H4 (cell line): ENCODE measurements at regions not wholly inside any gene's neighbourhood (a gene's known extent, or its start where the extent isn't known, plus 50 kb on each side); places are given as distances from the start of the nearest gene placed in this dataset.
"Not testable (repeated sequence)": the region's sequence is repeated elsewhere in the genome, so short reads cannot be mapped to it uniquely, and the experiment has no call there.

ENCODE experiments used
- DNase-seq: peaks from one replicate; pipeline ENCODE4 v3.0.0-alpha.2; 2015; ENCODE audit warnings: low spot score

GRCh38 chr2:153307223-153307622 lies 171.3 kb downstream of the RPRM start:
- no peak for DNase-seq

DNA sequence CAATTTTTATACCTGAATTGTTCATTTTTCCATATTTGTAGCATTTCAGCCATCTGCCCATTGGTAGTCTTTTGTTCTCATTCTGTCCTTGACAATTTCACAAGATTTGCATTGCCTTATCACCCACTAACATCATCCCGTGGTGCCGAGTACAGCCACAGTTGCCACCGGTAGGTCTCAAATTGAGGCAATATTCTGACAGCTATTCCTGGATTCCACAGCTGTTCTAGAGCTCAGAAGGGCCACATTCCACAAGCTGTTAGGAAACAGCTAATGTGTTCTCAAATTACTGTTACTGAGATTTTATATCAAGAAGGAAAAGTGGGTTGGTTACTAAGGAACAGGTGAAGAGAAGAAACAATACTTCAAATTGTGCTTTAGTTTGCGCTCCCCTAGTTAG lies 178.8 kb downstream of the RPRM start:
- no peak for DNase-seq

- no peak for DNase-seq
Observed at GRCh38 chr2:153299217-153299616, 179.3 kb downstream of the RPRM start.

- DNase-seq = no peak
Observed at GRCh38 chr2:153294199-153294786, 184.3 kb downstream of the RPRM start.

- DNase-seq = no peak
Observed at GRCh38 chr2:153291718-153292117, 186.8 kb downstream of the RPRM start.

DNA sequence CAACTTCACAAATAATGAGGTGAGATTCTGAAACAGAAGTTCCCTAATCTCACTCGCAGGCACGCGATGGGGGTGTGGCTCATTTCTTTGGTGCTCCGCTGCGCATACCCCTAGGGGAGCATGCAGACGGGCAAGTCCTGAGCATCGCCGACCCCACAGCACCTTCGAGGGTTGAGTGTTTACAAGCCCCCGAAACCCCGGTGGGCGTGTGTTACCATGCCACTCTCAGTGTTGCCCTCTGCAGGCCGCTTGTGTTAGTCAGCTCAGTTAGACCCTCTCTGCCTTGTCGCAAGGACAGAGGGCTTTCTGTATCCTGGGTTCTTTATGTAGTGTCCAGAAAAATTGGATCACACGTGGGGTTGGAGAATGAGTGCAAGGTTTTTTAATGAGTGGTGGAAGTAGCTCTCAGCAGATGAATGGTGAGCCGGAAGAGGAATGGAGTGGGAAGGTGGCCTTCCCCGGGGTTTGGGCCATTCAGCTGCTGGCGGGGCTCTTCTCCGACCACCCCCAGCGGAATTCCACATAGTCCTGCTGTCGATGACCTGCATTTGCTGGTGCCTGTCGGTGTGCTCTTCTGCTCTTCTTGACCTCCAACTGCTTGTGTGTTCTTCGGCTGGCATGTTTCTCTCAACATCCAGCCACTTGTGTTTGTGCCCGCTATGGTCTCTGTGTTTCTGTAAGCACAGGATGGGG lies 191.3 kb downstream of the RPRM start:
- DNase-seq = peak; percentile 5

DNA sequence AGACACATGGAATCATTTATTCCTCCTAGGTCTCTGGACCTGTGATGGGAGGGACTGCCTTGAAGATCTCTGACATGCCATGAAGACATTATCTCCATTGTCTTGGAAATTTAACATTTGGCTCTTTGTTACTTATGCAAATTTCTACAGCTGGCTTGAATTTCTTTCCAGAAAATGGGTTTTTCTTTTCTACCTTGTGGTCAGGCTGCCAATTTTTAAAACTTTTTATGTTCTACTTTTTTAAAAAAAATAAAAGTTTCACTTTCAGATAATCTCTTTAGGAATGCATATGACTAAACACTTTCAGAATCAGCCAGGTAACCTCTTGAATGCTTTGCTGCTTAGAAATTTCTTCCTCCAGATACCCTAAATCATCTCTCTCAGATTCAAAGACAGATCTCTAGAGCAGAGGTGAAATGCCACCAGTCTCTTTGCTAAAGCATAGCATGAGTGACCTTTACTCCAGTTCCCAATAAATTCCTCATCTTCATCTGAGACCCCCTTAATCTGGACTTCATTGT lies 209.6 kb downstream of the RPRM start:
- DNase-seq = no peak

DNA sequence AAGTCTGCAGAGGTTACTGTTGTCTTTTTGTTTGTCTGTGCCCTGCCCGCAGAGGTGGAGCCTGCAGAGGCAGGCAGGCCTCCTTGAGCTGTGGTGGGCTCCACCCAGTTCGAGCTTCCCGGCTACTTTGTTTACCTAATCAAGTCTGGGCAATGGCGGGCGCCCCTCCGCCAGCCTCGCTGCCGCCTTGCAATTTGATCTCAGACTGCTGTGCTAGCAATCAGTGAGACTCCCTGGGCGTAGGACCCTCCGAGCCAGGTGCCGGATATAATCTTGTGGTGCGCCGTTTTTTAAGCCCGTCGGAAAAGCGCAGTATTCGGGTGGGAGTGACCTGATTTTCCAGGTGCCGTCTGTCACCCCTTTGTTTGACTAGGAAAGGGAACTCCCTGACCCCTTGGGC lies 221.7 kb downstream of the RPRM start:
- not testable (repeated sequence) for DNase-seq

DNA sequence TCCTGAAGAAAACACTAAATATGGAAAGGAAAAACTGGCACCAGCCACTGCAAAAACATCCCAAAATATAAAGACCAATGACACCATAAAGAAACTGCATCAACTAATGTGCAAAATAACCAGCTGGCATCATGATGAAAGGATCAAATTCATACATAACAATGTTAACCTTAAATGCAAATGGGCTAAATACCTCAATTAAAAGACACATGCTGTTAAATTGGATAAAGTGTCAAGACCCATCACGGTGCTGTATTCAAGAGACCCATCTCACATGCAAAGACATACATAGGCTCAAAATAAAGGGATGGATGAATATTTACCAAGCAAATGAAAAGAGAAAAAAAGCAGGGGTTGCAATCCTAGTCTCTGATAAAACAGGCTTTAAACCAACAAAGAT lies 231.9 kb downstream of the RPRM start:
- DNase-seq = not testable (repeated sequence)

- DNase-seq = no peak
Observed at GRCh38 chr2:153235516-153235915, 243.0 kb downstream of the RPRM start.

- no peak for DNase-seq
Observed at GRCh38 chr2:153232464-153232863, 246.1 kb downstream of the RPRM start.

GRCh38 chr2:153230977-153231376 lies 247.6 kb downstream of the RPRM start:
- DNase-seq = no peak

DNA sequence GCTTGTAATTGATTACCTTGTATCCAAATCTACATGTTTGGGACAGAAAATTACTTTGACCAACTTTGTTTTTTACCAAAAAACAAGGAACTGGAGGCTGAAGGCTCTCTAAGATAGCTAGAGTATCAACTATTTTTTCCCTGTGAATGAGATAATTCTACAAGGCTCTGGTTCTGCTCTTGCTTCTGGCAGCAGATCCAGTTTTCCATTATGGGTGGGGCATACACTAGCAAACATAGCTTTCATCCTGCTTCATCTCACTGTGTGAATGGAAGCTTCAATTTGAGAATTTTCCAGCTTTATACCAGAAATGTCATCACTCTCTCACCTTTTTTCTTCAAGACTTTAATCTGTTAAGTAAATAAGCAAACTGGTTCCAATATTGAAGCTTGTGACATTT lies 249.7 kb downstream of the RPRM start:
- DNase-seq = no peak

DNA sequence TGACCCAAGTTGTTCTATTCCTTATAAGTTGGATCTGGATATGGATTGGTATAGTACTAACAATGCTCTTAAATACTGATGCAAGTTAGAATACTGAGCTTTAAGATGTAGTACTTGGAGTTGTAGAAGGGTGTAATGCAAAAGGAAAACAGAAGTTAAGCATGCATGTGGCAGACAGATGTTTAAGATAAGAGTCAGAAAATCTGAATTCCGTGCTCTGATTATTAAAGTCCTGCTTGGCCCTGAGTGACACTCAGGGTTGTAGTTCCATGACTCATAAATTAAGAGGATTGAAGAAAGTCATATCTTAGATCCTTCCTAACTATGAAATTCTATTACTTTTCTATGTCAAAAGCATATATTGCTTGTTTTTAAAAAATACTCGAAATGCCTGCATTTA lies 250.6 kb downstream of the RPRM start:
- no peak for DNase-seq

DNA sequence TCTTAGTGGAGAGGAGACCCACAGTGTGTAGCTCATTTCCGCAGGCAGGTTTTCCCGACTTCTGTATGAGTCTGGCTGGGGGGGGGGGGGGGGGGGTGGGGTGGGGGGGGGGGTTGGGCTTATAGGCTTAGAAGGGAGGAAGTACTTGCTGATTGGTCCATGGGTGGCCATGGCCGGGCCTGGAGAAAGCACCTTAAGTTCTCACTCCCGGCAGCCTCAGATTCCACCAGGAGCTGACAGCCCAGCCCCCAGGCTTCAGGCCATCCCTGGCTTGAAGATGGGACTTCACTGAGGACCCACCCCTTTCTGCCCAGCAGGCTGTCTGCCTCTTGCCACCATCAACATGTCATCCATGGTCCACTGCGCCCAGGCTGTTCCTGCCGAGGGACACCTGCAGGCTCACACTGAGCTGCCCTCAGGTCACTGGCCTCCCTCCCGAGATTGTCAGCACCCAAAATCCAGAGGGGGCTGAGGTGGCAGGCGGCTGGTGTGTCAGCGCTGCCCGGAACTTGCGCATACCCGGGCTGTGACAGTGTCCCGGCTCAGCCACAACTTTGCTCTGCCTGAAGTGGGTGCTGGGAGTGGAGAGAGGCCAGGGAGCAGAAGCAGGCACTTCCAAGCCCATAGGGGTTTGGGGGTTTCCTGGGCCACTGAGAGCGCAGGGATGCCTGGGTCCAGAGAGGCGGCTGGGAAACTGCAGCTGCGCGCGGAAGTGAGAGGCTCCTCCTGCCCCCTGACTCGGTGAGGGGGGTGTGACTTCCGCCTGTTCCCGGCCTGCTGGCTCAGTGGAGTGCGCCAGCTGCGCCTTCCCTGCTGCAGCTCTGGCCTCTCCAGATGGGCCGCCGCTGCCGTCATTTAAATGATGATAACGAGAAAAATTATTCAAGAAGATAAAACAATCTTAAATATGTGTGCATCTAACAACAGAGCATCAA lies 256.1 kb downstream of the RPRM start:
- no peak for DNase-seq

- no peak for DNase-seq
Observed at GRCh38 chr2:153221506-153221905, 257.1 kb downstream of the RPRM start.

DNA sequence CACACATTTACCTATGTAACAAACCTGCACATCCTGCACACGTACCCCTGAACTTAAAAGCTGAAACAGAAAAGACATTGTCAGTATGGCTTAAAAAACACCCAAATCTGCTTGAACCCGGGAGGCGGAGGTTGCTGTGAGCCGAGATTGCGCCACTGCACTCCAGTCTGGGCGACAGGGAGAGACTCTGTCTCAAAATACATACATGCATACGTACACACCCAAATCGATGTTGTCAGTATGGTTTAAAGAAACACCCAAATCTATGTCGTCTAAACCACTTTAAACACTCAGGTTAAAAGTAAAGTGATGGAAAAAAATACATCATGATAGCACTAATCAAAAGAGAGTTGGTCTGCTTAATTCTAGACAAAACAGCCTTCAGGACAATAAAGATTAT lies 257.5 kb downstream of the RPRM start:
- DNase-seq = no peak

- no peak for DNase-seq
Observed at GRCh38 chr2:153218851-153219250, 259.7 kb downstream of the RPRM start.

GRCh38 chr2:153214337-153214736 lies 264.2 kb downstream of the RPRM start:
- DNase-seq = no peak

DNA sequence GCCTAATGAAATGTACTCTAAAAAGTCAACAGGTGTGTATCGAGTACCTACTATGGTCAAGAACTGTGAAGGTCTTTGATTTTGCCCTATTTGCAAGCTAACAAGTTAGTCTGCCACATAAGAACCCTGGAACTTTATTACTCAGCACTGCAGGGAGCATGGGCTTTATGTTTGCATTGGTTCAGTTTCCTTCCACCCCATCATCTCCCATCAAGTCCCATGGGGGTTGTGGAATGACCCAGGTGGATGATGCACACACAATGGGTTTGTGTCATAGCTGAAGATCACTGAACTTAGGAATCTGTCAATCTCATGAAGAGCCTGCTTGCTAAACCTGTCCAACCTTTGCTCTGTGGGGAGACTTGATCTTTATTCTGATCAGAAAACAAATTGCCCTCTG lies 265.5 kb downstream of the RPRM start:
- DNase-seq = no peak

DNA sequence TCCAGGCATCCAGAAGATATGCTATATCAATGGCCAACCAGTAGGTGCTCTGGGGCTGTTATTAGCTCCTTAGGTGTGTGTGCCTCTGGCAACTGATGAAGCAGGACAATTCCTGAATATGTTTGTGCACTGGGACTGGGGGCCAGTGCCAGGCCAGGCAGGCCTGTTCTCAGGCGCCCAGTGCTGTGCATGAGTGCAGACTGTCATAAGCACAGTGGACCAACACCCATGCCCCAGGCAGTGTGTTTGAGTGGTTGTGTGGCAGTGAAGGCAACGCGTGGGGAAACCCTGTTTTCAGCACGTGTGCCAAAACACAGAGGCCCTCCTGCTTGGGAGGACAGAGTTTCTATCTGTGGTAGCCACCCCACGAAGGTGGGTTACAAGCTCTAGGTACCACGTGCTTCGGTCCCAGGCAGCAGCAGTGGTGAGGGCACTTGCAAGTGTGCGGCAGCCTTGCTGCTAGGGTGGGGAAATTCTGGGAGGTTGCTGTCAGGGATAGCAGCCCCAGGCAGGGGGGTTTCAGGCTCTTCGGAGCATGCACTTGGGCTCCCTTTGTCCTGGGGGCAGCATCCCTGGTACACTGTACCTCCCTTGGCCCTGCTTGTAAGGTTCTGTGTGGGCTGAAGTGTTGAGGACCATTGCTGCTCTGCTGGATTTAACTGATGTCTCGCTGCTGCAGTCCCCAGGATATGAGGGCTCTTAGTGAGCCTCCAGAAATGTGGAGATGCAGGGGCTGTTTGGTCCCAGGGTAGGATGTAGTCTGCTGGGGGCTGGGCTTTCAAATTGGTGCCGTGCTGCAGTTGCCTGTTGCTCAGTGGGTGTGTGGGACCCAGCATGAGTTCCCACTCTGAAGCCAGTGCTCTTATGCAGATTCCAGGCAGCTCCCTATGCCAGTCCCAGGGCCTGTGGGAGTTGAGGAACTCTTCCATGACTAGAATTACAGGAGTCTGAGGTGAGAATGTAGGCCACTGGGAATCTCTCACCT lies 280.9 kb downstream of the RPRM start:
- DNase-seq = no peak
